ENCODE measurements at regions not wholly inside any gene's neighbourhood (a gene's known extent, or its start where the extent isn't known, plus 50 kb on each side); places are given as distances from the start of the nearest gene placed in this dataset.

DNA sequence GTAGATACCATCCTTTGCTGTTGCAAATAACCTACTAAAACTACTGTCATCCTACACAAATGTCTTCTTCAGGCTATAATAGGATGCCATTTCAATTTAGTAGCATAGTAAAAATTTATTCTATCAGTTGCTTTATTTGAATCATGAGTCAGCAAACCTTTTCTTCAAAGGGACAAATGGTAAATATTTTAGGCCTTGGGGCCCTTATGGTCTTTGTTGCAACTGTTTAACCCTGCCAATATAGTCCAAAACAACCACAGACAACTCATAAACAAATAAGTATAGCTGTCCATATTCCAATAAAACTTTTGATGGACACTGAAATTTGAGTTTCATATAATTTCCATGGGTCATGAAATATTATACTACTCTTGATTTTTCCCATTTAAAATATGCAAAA, 54.0 kb upstream of the CCBE1 start:
- DNase-seq = no peak
- Mint-ChIP-seq H3K4me1 (no peaks in the 10 kb centered on the region), H3K27me3 (peaks cover 6% of the 10 kb centered on the region), H3K36me3 (no peaks in the 10 kb centered on the region), H3K4me3 (no peak overlapping the region), H3K27ac (no peak overlapping the region), H3K9me3 (no peaks in the 10 kb centered on the region)

- no peak for DNase-seq
- Mint-ChIP-seq H3K27me3 (peaks cover 8% of the 10 kb centered on the region), H3K4me3 (no peak overlapping the region)
Observed at GRCh38 chr18:59748628-59749360, 51.6 kb upstream of the CCBE1 start.

More at GRCh38 chr18:59748628-59749360, 51.6 kb upstream of the CCBE1 start:
- Mint-ChIP-seq H3K36me3 (no peaks in the 10 kb centered on the region), H3K27ac (no peak overlapping the region), H3K9me3 (no peaks in the 10 kb centered on the region), H3K4me1 (no peaks in the 10 kb centered on the region)
